ENCODE measurements at regions not wholly inside any gene's neighbourhood (a gene's known extent, or its start where the extent isn't known, plus 50 kb on each side); places are given as distances from the start of the nearest gene placed in this dataset.

DNA sequence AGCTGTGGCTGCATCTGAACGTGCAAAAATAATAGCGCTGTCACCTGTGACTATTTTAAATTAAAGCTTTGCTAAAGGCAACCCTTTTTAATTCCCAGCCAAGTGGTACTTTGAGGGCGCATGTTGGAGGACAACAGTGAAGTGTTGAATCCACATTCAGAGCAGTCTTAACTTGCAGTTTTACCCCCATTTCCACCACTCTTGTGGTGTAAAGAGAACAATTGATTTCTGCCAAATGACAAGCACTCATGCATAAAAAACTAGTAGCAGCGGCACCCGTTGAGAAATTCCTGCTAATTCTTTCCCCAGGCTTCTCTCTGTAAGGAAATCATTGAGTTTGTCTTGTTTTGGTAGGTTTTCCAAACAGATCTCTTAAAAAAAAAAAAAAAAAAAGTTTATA is 1033.3 kb downstream of the EFNB2 start:
- TF ChIP-seq, protein P1, sequence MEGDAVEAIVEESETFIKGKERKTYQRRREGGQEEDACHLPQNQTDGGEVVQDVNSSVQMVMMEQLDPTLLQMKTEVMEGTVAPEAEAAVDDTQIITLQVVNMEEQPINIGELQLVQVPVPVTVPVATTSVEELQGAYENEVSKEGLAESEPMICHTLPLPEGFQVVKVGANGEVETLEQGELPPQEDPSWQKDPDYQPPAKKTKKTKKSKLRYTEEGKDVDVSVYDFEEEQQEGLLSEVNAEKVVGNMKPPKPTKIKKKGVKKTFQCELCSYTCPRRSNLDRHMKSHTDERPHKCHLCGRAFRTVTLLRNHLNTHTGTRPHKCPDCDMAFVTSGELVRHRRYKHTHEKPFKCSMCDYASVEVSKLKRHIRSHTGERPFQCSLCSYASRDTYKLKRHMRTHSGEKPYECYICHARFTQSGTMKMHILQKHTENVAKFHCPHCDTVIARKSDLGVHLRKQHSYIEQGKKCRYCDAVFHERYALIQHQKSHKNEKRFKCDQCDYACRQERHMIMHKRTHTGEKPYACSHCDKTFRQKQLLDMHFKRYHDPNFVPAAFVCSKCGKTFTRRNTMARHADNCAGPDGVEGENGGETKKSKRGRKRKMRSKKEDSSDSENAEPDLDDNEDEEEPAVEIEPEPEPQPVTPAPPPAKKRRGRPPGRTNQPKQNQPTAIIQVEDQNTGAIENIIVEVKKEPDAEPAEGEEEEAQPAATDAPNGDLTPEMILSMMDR (conservative IDR thresholded peaks at IDR 0.05; ENCODE audit: low read depth, low read length) = no peak
- no peak for TF ChIP-seq EZH2 (IDR thresholded peaks at IDR 0.05; ENCODE audit: low read length, unreplicated experiment)
